ENCODE measurements at regions not wholly inside any gene's neighbourhood (a gene's known extent, or its start where the extent isn't known, plus 50 kb on each side); places are given as distances from the start of the nearest gene placed in this dataset.

DNA sequence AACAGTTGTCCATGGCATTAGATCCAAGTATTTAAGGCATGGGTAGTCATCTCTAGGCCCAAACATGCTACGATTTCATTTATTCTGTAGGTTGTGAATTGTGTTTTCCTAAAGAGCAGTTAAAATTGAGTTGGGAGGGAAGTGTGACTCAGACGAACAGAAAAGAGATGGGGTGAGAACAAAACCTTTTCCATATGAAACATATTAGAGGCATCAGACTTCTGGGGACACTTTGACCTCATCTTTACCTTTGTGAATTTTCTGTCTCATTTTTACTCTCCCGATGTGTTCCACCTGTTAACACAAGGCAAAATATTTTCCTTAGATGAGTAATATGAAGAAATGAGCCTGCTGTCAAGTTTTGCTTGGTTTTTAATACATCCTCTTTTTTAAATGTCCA is 181.3 kb downstream of the ESM1 start:
- no peak for TF ChIP-seq CTCF (IDR thresholded peaks at IDR 0.05)
- H3K4me3 ChIP-seq: no peak overlapping the region
- no peaks in the 10 kb centered on the region for H3K4me1 ChIP-seq
- no peaks in the 10 kb centered on the region for H3K27me3 ChIP-seq
- H3K36me3 ChIP-seq: no peaks in the 10 kb centered on the region
- no peak for DNase-seq (ENCODE audit: low spot score)
- no peaks in the 10 kb centered on the region for H3K9me3 ChIP-seq
- no peak overlapping the region for H3K27ac ChIP-seq

DNA sequence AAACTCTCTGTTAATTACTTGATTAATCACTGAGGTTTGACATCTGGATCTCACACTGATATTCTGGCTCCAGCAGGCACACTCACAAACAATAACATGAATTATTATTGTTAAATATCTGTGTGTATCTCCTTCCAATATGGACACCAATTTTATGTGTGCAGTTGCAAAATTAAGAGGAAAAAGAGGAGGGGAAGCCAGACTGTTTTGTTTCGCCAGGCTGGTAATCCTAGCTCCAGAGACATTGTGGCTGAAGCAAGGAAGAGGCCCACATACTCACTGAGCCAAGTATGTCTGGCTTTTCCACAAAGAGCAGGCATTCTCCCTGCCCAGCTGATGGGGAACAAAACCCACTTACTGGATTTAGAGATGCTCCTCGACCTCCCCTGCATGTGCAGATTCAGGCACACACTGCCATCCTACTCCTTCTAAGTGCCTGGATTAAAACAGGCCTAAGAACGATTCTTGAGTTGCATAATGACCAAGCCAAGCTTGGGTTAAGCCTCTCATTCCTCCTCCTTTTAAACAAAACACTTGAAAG is 181.9 kb downstream of the ESM1 start:
- no peaks in the 10 kb centered on the region for H3K9me3 ChIP-seq
- H3K27me3 ChIP-seq: no peaks in the 10 kb centered on the region
- no peak for DNase-seq (ENCODE audit: low spot score)
- H3K27ac ChIP-seq: no peak overlapping the region
- no peaks in the 10 kb centered on the region for H3K36me3 ChIP-seq
- H3K4me3 ChIP-seq: no peak overlapping the region
- TF ChIP-seq CTCF (IDR thresholded peaks at IDR 0.05): no peak
- H3K4me1 ChIP-seq: no peaks in the 10 kb centered on the region

- no peak for DNase-seq (ENCODE audit: low spot score)
- no peaks in the 10 kb centered on the region for H3K36me3 ChIP-seq
- H3K4me1 ChIP-seq: no peaks in the 10 kb centered on the region
- no peak overlapping the region for H3K4me3 ChIP-seq
- no peak overlapping the region for H3K27ac ChIP-seq
- no peaks in the 10 kb centered on the region for H3K27me3 ChIP-seq
- H3K9me3 ChIP-seq: no peaks in the 10 kb centered on the region
- no peak for TF ChIP-seq CTCF (IDR thresholded peaks at IDR 0.05)
Observed at GRCh38 chr5:54799645-54800044, 185.7 kb downstream of the ESM1 start.

GRCh38 chr5:54795777-54796176 is 189.6 kb downstream of the ESM1 start:
- no peak for DNase-seq (ENCODE audit: low spot score)
- TF ChIP-seq CTCF (IDR thresholded peaks at IDR 0.05): no peak
- Histone ChIP-seq H3K27me3 (no peaks in the 10 kb centered on the region), H3K27ac (no peak overlapping the region), H3K36me3 (no peaks in the 10 kb centered on the region), H3K9me3 (no peaks in the 10 kb centered on the region), H3K4me3 (no peak overlapping the region), H3K4me1 (no peaks in the 10 kb centered on the region)

GRCh38 chr5:54795284-54795683 is 190.1 kb downstream of the ESM1 start:
- no peak for TF ChIP-seq CTCF (IDR thresholded peaks at IDR 0.05)
- Histone ChIP-seq H3K9me3 (no peaks in the 10 kb centered on the region), H3K4me1 (no peaks in the 10 kb centered on the region), H3K27ac (no peak overlapping the region), H3K36me3 (no peaks in the 10 kb centered on the region), H3K4me3 (no peak overlapping the region), H3K27me3 (no peaks in the 10 kb centered on the region)
- DNase-seq (ENCODE audit: low spot score): no peak

Data from right atrium auricular region (tissue), 2 donors.